ENCODE measurements at regions not wholly inside any gene's neighbourhood (a gene's known extent, or its start where the extent isn't known, plus 50 kb on each side); places are given as distances from the start of the nearest gene placed in this dataset.

DNA sequence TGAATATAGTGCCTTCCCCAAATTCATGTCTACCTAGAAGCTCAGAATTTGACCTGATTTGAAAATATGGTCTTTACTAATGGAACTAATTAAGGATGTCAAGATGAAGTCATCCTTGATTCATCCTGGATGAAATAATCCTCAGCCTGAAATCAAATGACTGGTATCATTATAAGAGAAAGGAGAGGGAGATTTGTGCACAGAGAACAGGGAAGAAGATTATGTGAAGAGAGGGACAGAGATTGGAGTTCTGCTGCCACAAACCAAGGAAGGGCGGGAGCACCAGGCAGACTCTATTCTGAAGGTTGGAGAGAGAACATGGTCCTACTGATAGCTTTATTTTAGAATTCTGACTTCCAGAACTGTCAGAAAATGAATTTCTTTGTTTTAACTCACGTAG is 680.9 kb upstream of the AADAT start:
- POLR2A ChIA-PET: no interaction called here
- no peaks in the 10 kb centered on the region for H3K9me3 ChIP-seq
- no peak overlapping the region for H3K27ac Mint-ChIP-seq (ENCODE audit: unreplicated experiment)
- H3K27me3 ChIP-seq (replicated peaks; ENCODE audit: control insufficient read depth, insufficient read depth, low read length): no peaks in the 10 kb centered on the region
- H3K4me3 Mint-ChIP-seq (ENCODE audit: unreplicated experiment): no peak overlapping the region
- BruUV-seq (replicated peaks): no TSS peak
- intact Hi-C loops (cut with micrococcal nuclease; ENCODE audit: unreplicated experiment): no loop called here
- no peaks in the 10 kb centered on the region for H3K4me1 Mint-ChIP-seq (ENCODE audit: low read depth, unreplicated experiment)
- H3K36me3 ChIP-seq (ENCODE audit: control insufficient read depth, insufficient read depth, low read length): no peaks in the 10 kb centered on the region
- H3K4me3 ChIP-seq (ENCODE audit: low read depth, low read length): no peak overlapping the region
- CTCF ChIA-PET: no interaction called here
- no peaks in the 10 kb centered on the region for H3K36me3 Mint-ChIP-seq (ENCODE audit: insufficient read depth, unreplicated experiment)
- H3K27me3 Mint-ChIP-seq (ENCODE audit: insufficient read depth, unreplicated experiment): no peaks in the 10 kb centered on the region
- DNase-seq: no peak
- TF ChIP-seq, protein P1, sequence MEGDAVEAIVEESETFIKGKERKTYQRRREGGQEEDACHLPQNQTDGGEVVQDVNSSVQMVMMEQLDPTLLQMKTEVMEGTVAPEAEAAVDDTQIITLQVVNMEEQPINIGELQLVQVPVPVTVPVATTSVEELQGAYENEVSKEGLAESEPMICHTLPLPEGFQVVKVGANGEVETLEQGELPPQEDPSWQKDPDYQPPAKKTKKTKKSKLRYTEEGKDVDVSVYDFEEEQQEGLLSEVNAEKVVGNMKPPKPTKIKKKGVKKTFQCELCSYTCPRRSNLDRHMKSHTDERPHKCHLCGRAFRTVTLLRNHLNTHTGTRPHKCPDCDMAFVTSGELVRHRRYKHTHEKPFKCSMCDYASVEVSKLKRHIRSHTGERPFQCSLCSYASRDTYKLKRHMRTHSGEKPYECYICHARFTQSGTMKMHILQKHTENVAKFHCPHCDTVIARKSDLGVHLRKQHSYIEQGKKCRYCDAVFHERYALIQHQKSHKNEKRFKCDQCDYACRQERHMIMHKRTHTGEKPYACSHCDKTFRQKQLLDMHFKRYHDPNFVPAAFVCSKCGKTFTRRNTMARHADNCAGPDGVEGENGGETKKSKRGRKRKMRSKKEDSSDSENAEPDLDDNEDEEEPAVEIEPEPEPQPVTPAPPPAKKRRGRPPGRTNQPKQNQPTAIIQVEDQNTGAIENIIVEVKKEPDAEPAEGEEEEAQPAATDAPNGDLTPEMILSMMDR (IDR thresholded peaks at IDR 0.05; ENCODE audit: insufficient read depth in 1 of 2, low read depth in 1 of 2, low read length in 1 of 2, severe bottlenecking in 1 of 2, unreplicated experiment in 1 of 2): no peak
- H3K4me1 ChIP-seq: no peaks in the 10 kb centered on the region
- H3K9me3 Mint-ChIP-seq (ENCODE audit: unreplicated experiment): no peaks in the 10 kb centered on the region

DNA sequence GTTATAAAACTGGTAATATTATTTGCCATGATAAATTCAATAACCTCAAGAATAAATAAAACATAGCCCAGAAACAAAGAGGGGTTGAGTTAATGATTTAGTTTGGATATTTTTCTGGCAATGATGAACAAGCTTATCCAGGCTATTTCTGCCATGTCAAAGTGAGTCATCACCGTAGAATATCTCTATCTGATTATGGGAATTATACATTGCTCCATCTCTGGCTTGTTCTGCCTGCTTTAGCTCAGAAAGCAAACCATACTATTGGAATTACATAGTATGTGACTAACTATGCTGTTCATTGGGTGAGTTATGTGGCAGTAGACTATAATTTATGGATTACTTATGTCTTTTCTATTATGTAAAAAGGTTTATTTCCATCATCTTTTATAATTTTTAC is 680.1 kb upstream of the AADAT start:
- H3K4me3 Mint-ChIP-seq (ENCODE audit: unreplicated experiment): no peak overlapping the region
- ChIA-PET POLR2A (no interaction called here), CTCF (no interaction called here)
- no peak overlapping the region for H3K4me3 ChIP-seq (ENCODE audit: low read depth, low read length)
- H3K9me3 Mint-ChIP-seq (ENCODE audit: unreplicated experiment): no peaks in the 10 kb centered on the region
- no peaks in the 10 kb centered on the region for H3K27me3 ChIP-seq (replicated peaks; ENCODE audit: control insufficient read depth, insufficient read depth, low read length)
- TF ChIP-seq, protein P1 (IDR thresholded peaks at IDR 0.05; ENCODE audit: insufficient read depth in 1 of 2, low read depth in 1 of 2, low read length in 1 of 2, severe bottlenecking in 1 of 2, unreplicated experiment in 1 of 2): no peak
- DNase-seq: no peak
- H3K4me1 Mint-ChIP-seq (ENCODE audit: low read depth, unreplicated experiment): no peaks in the 10 kb centered on the region
- H3K27me3 Mint-ChIP-seq (ENCODE audit: insufficient read depth, unreplicated experiment): no peaks in the 10 kb centered on the region
- intact Hi-C loops (cut with micrococcal nuclease; ENCODE audit: unreplicated experiment): no loop called here
- no peaks in the 10 kb centered on the region for H3K36me3 ChIP-seq (ENCODE audit: control insufficient read depth, insufficient read depth, low read length)
- H3K4me1 ChIP-seq: no peaks in the 10 kb centered on the region
- H3K9me3 ChIP-seq: no peaks in the 10 kb centered on the region
- no TSS peak for BruUV-seq (replicated peaks)
- H3K36me3 Mint-ChIP-seq (ENCODE audit: insufficient read depth, unreplicated experiment): no peaks in the 10 kb centered on the region
- H3K27ac Mint-ChIP-seq (ENCODE audit: unreplicated experiment): no peak overlapping the region

DNA sequence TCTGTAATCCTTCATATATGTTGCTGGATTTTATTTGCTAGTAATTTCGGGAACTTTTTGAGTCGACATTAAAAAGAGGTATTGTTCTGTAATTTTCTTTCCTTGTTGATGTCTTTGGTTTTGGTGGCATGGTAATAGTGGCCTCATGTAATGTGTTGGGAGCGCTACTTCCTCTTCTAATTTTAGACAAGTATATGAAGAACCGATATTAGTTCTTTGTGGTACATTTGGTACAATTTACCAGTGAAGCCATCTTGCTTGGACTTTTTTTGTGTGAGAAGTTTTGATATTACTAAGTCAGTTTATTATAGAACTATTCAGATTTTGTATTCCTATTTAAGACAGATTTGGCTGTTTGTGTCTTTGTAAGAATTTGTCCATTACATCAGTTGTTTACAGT is 669.2 kb upstream of the AADAT start:
- no peak for DNase-seq
- Histone ChIP-seq H3K36me3 (ENCODE audit: control insufficient read depth, insufficient read depth, low read length) (no peaks in the 10 kb centered on the region), H3K27me3 (replicated peaks; ENCODE audit: control insufficient read depth, insufficient read depth, low read length) (no peaks in the 10 kb centered on the region), H3K4me1 (no peaks in the 10 kb centered on the region), H3K4me3 (ENCODE audit: low read depth, low read length) (no peak overlapping the region), H3K9me3 (no peaks in the 10 kb centered on the region)
- no peak overlapping the region for H3K27ac Mint-ChIP-seq (ENCODE audit: unreplicated experiment)
- no peaks in the 10 kb centered on the region for H3K4me1 Mint-ChIP-seq (ENCODE audit: low read depth, unreplicated experiment)
- no peaks in the 10 kb centered on the region for H3K27me3 Mint-ChIP-seq (ENCODE audit: insufficient read depth, unreplicated experiment)
- intact Hi-C loops (cut with micrococcal nuclease; ENCODE audit: unreplicated experiment): no loop called here
- CTCF ChIA-PET: no interaction called here
- BruUV-seq (replicated peaks): no TSS peak
- H3K9me3 Mint-ChIP-seq (ENCODE audit: unreplicated experiment): no peaks in the 10 kb centered on the region
- POLR2A ChIA-PET: no interaction called here
- TF ChIP-seq, protein P1 (IDR thresholded peaks at IDR 0.05; ENCODE audit: insufficient read depth in 1 of 2, low read depth in 1 of 2, low read length in 1 of 2, severe bottlenecking in 1 of 2, unreplicated experiment in 1 of 2): no peak
- H3K36me3 Mint-ChIP-seq (ENCODE audit: insufficient read depth, unreplicated experiment): no peaks in the 10 kb centered on the region
- H3K4me3 Mint-ChIP-seq (ENCODE audit: unreplicated experiment): no peak overlapping the region
